Transverse colon (tissue), 4 donors: ENCODE measurements at regions not wholly inside any gene's neighbourhood (a gene's known extent, or its start where the extent isn't known, plus 50 kb on each side); places are given as distances from the start of the nearest gene placed in this dataset.

ENCODE experiments used
- DNase-seq: peaks from one replicate; pipeline ENCODE4 v3.0.0-alpha.2; 2019
- H3K27ac ChIP-seq, 4 donors: fragments of 200-600 bp; sonication (generic); 2 replicates each; pipeline ENCODE4 v1.5.1; 2016 to 2018; ENCODE audit warnings: inconsistent platforms in 4 of 4
- H3K27me3 ChIP-seq: fragments of 200-600 bp; sonication (generic); 2 replicates; pipeline ENCODE4 v1.5.1; 2017; ENCODE audit warnings: inconsistent platforms
- H3K36me3 ChIP-seq, 4 donors: fragments of 200-600 bp; sonication (generic); 2 replicates each; pipeline ENCODE4 v1.5.1; 2017 to 2019; ENCODE audit warnings: inconsistent platforms in 4 of 4
- H3K4me1 ChIP-seq, 4 donors: fragments of 200-600 bp; sonication (generic); 2 replicates each; pipeline ENCODE4 v1.5.1; 2017 to 2020; ENCODE audit warnings: inconsistent platforms in 4 of 4
- H3K4me3 ChIP-seq, 4 donors: fragments of 200-600 bp; sonication (generic); 1 replicate in 1 of 4; 2 replicates in 3 of 4; pipeline versions ENCODE4 v1.5.1 to v1.6.1; 2017 to 2019; ENCODE audit warnings: inconsistent platforms in 4 of 4
- H3K9me3 ChIP-seq, 2 donors: fragments of 200-600 bp; sonication (generic); 2 replicates each; pipeline ENCODE4 v1.5.1; 2017 to 2019; ENCODE audit warnings: inconsistent platforms in 2 of 2
- CTCF ChIP-seq, 5 experiments: fragments of 200-600 bp in 3 of 5; fragments of 450-650 bp in 2 of 5; sonication (generic) in 3 of 5; IDR thresholded peaks; 1 replicate in 2 of 5; 2 replicates in 3 of 5; pipeline ENCODE4 v1.5.1; 2016 to 2017; ENCODE audit warnings: antibody characterized with exemption in 5 of 5, inconsistent platforms in 3 of 5, mild to moderate bottlenecking in 2 of 5, moderate library complexity in 1 of 5
- EP300 ChIP-seq: sonication (generic); formaldehyde crosslinking; IDR thresholded peaks from one replicate; pipeline ENCODE4 v1.6.1; 2017; ENCODE audit warnings: antibody characterized with exemption, low read depth
- POLR2A ChIP-seq: fragments of 450-650 bp; IDR thresholded peaks from one replicate; pipeline ENCODE4 v1.6.1; 2016; ENCODE audit warnings: antibody characterized with exemption, mild to moderate bottlenecking, moderate library complexity
- POLR2AphosphoS5 ChIP-seq, 3 donors: sonication (generic); formaldehyde crosslinking; IDR thresholded peaks; one replicate each; pipeline ENCODE4 v1.6.1; 2016; ENCODE audit warnings: antibody characterized with exemption in 3 of 3
- WGBS, 2 donors: methylation state at CpG; one replicate each; pipeline ENCODE4 v1.1.5; 2018; ENCODE audit warnings: low coverage in 1 of 2; 5-methylcytosine and 5-hydroxymethylcytosine counted together
- in situ Hi-C, 4 donors: fragments of 200-750 bp; cut with MboI; loops; one replicate each; pipeline versions ENCODE4 v1.15.0 to v1.15.1; 2017; ENCODE audit warnings: low sequenced_read_pairs in 3 of 4, low pct_ligation_motif_present in 1 of 4, low pct_unique_long_range_greater_than_20kb in 1 of 4
- intact Hi-C: fragments of 100-400 bp; cut with DNase I; formaldehyde crosslinking; loops from one replicate; pipeline ENCODE4 v1.15.1; 2023; ENCODE audit warnings: low total_unique reads

GRCh38 chr11:33944693-33945424 lies 53.0 kb upstream of the LMO2 start:
- intact Hi-C loops, result no loop called here
- Histone ChIP-seq H3K9me3 (no peaks in the 10 kb centered on the region), H3K36me3 (no peaks in the 10 kb centered on the region), H3K27me3 (no peaks in the 10 kb centered on the region), H3K4me1 (peaks cover 0 to 5% (median 0%) of the 10 kb centered on the region in 4 donors), H3K4me3 (no peak overlapping the region), H3K27ac (no peak overlapping the region)
- no peak for DNase-seq
- TF ChIP-seq POLR2A (no peak), EP300 (no peak)
- WGBS, 2 donors, result 96% methylated on average over 5 to 6 of the region's 6 CpGs
- in situ Hi-C loops, result no loop called here

- Histone ChIP-seq H3K27me3 (no peaks in the 10 kb centered on the region), H3K36me3 (no peaks in the 10 kb centered on the region), H3K4me3 (no peak overlapping the region), H3K9me3 (no peaks in the 10 kb centered on the region), H3K27ac (no peak overlapping the region), H3K4me1 (peaks cover 0 to 5% (median 0%) of the 10 kb centered on the region in 4 donors)
- no peak for TF ChIP-seq EP300
- TF ChIP-seq POLR2AphosphoS5 (IDR thresholded peaks at IDR 0.05), result no peak
- no peak for TF ChIP-seq CTCF (IDR thresholded peaks at IDR 0.05)
- TF ChIP-seq POLR2A, result no peak
- 92 to 100% methylated on average over 3 of the region's 3 CpGs for WGBS, 2 donors
- intact Hi-C loops (no loop called here), in situ Hi-C loops (no loop called here)
- DNase-seq, result no peak
Observed at GRCh38 chr11:33944345-33944692, 52.4 kb upstream of the LMO2 start.

- Histone ChIP-seq H3K9me3 (no peaks in the 10 kb centered on the region), H3K27me3 (no peaks in the 10 kb centered on the region), H3K36me3 (no peaks in the 10 kb centered on the region), H3K4me3 (no peak overlapping the region), H3K4me1 (peaks cover 0 to 5% (median 0%) of the 10 kb centered on the region in 4 donors), H3K27ac (no peak overlapping the region)
- intact Hi-C loops, result no loop called here
- in situ Hi-C loops, result no loop called here
- TF ChIP-seq POLR2AphosphoS5 (IDR thresholded peaks at IDR 0.05), result no peak
- no peak for TF ChIP-seq POLR2A
- TF ChIP-seq CTCF (IDR thresholded peaks at IDR 0.05), result no peak
- TF ChIP-seq EP300, result no peak
- no peak for DNase-seq
- 49 to 87% methylated on average over 3 to 4 of the region's 4 CpGs for WGBS, 2 donors
Observed at GRCh38 chr11:33942954-33943353, 51.1 kb upstream of the LMO2 start.

- Histone ChIP-seq H3K36me3 (no peaks in the 10 kb centered on the region), H3K4me3 (no peak overlapping the region), H3K9me3 (no peaks in the 10 kb centered on the region), H3K27me3 (no peaks in the 10 kb centered on the region), H3K4me1 (peaks cover 0 to 5% (median 0%) of the 10 kb centered on the region in 4 donors), H3K27ac (no peak overlapping the region)
- DNase-seq, result no peak
- intact Hi-C loops (no loop called here), in situ Hi-C loops (no loop called here)
- 69 to 76% methylated on average over 4 to 7 of the region's 7 CpGs for WGBS, 2 donors
- TF ChIP-seq POLR2A, result no peak
- TF ChIP-seq EP300, result no peak
- no peak for TF ChIP-seq CTCF (IDR thresholded peaks at IDR 0.05)
- TF ChIP-seq POLR2AphosphoS5 (IDR thresholded peaks at IDR 0.05), result no peak
Observed at GRCh38 chr11:33941637-33942160, 49.8 kb upstream of the LMO2 start.
